ENCODE measurements at regions not wholly inside any gene's neighbourhood (a gene's known extent, or its start where the extent isn't known, plus 50 kb on each side); places are given as distances from the start of the nearest gene placed in this dataset.

- ATAC-seq (ENCODE audit: poor library complexity) (no peak), DNase-seq (peak in 1 of 14 experiments; percentile 28)
- no peak overlapping the region for H3K27ac ChIP-seq (ENCODE audit: low read depth in 1 of 2, low read length in 2 of 2)
- Mint-ChIP-seq H3K4me3 (peak overlapping the region; percentile 71), H3K27me3 (no peaks in the 10 kb centered on the region), H3K27ac (peak overlapping the region; percentile 81), H3K4me1 (ENCODE audit: low read depth) (peaks cover 6% of the 10 kb centered on the region), H3K9me3 (no peaks in the 10 kb centered on the region), H3K36me3 (ENCODE audit: low read depth) (peaks cover 6% of the 10 kb centered on the region)
- intact Hi-C loops (cut with DNase I, micrococcal nuclease), result no loop called here
- H3K4me3 ChIP-seq (ENCODE audit: low read length), result peak overlapping the region; percentile 41
- ChIA-PET POLR2A (interaction anchor here (1.4 to 3.3 kb wide), 4 partner anchors 170 to 191 kb away, joined by 4 to 26 read pairs (median 18); no protein-coding TSS in a partner anchor), CTCF (no interaction called here)
- H3K4me1 ChIP-seq (ENCODE audit: insufficient read depth, low read length), result no peaks in the 10 kb centered on the region
- H3K9me3 ChIP-seq (ENCODE audit: control insufficient read depth in 1 of 2, insufficient read depth in 1 of 2, low read length in 2 of 2), result no peaks in the 10 kb centered on the region
- H3K27me3 ChIP-seq (ENCODE audit: control insufficient read depth in 1 of 2, insufficient read depth in 2 of 2, low read length in 2 of 2), result no peaks in the 10 kb centered on the region
- H3K36me3 ChIP-seq (ENCODE audit: insufficient read depth, low read length), result no peaks in the 10 kb centered on the region
- no peak for TF ChIP-seq CTCF (IDR thresholded peaks at IDR 0.05)
These were observed 130.5 kb upstream of the PRSS1 start for GRCh38 chr7:142618655-142619351.

- Histone ChIP-seq H3K4me3 (ENCODE audit: low read length) (peak overlapping the region; percentile 38), H3K4me1 (ENCODE audit: insufficient read depth, low read length) (peaks cover under 1% of the 10 kb centered on the region), H3K36me3 (ENCODE audit: insufficient read depth, low read length) (no peaks in the 10 kb centered on the region), H3K27ac (ENCODE audit: low read depth in 1 of 2, low read length in 2 of 2) (no peak overlapping the region), H3K27me3 (ENCODE audit: control insufficient read depth in 1 of 2, insufficient read depth in 2 of 2, low read length in 2 of 2) (no peaks in the 10 kb centered on the region), H3K9me3 (ENCODE audit: control insufficient read depth in 1 of 2, insufficient read depth in 1 of 2, low read length in 2 of 2) (no peaks in the 10 kb centered on the region)
- Mint-ChIP-seq H3K36me3 (ENCODE audit: low read depth) (peaks cover 6% of the 10 kb centered on the region), H3K9me3 (no peaks in the 10 kb centered on the region), H3K27ac (peak overlapping the region; percentile 87), H3K4me3 (peak overlapping the region; percentile 86), H3K27me3 (no peaks in the 10 kb centered on the region), H3K4me1 (ENCODE audit: low read depth) (peaks cover 7% of the 10 kb centered on the region)
- ChIA-PET POLR2A (interaction anchor here (1.1 to 3.5 kb wide), 6 partner anchors 156 to 191 kb away, joined by 3 to 38 read pairs (median 20); no protein-coding TSS in a partner anchor), CTCF (interaction anchor here (1.1 kb wide), 1 partner anchor 194 kb away, joined by 3 read pairs; no protein-coding TSS in a partner anchor)
- no peak for TF ChIP-seq CTCF (IDR thresholded peaks at IDR 0.05)
- DNase-seq, result no peak
- no peak for ATAC-seq (ENCODE audit: poor library complexity)
- intact Hi-C loops (cut with DNase I, micrococcal nuclease), result no loop called here
These were observed 132.4 kb upstream of the PRSS1 start for GRCh38 chr7:142616842-142617241.

GRCh38 chr7:142616121-142616643 lies 133.1 kb upstream of the PRSS1 start:
- no peaks in the 10 kb centered on the region for H3K27me3 ChIP-seq (ENCODE audit: control insufficient read depth in 1 of 2, insufficient read depth in 2 of 2, low read length in 2 of 2)
- intact Hi-C loops (cut with DNase I, micrococcal nuclease), result no loop called here
- peak overlapping the region; percentile 38 for H3K4me3 ChIP-seq (ENCODE audit: low read length)
- peak overlapping the region; percentile 86 for H3K4me3 Mint-ChIP-seq
- no peaks in the 10 kb centered on the region for H3K9me3 ChIP-seq (ENCODE audit: control insufficient read depth in 1 of 2, insufficient read depth in 1 of 2, low read length in 2 of 2)
- peaks cover 6% of the 10 kb centered on the region for H3K36me3 Mint-ChIP-seq (ENCODE audit: low read depth)
- no peaks in the 10 kb centered on the region for H3K27me3 Mint-ChIP-seq
- DNase-seq, result peak in 2 of 14 experiments; percentile 21 to 37
- ChIA-PET CTCF (interaction anchor here (1.1 kb wide), 1 partner anchor 195 kb away, joined by 3 read pairs; no protein-coding TSS in a partner anchor), POLR2A (interaction anchor here (1.1 to 3.5 kb wide), 6 partner anchors 156 to 195 kb away, joined by 3 to 38 read pairs (median 16); no protein-coding TSS in a partner anchor)
- no peak overlapping the region for H3K27ac ChIP-seq (ENCODE audit: low read depth in 1 of 2, low read length in 2 of 2)
- no peaks in the 10 kb centered on the region for H3K9me3 Mint-ChIP-seq
- H3K4me1 ChIP-seq (ENCODE audit: insufficient read depth, low read length), result peaks cover 4% of the 10 kb centered on the region
- ATAC-seq (ENCODE audit: poor library complexity), result peak; percentile 33
- H3K27ac Mint-ChIP-seq, result peak overlapping the region; percentile 87
- no peak for TF ChIP-seq CTCF (IDR thresholded peaks at IDR 0.05)
- no peaks in the 10 kb centered on the region for H3K36me3 ChIP-seq (ENCODE audit: insufficient read depth, low read length)
- H3K4me1 Mint-ChIP-seq (ENCODE audit: low read depth), result peaks cover 13% of the 10 kb centered on the region
